ENCODE measurements at regions not wholly inside any gene's neighbourhood (a gene's known extent, or its start where the extent isn't known, plus 50 kb on each side); places are given as distances from the start of the nearest gene placed in this dataset.
"Not testable (repeated sequence)": the region's sequence is repeated elsewhere in the genome, so short reads cannot be mapped to it uniquely, and the experiment has no call there.

GRCh38 chr12:115811045-115811444 is 466.4 kb downstream of the MED13L start:
- no peak for DNase-seq (ENCODE audit: low spot score)

DNA sequence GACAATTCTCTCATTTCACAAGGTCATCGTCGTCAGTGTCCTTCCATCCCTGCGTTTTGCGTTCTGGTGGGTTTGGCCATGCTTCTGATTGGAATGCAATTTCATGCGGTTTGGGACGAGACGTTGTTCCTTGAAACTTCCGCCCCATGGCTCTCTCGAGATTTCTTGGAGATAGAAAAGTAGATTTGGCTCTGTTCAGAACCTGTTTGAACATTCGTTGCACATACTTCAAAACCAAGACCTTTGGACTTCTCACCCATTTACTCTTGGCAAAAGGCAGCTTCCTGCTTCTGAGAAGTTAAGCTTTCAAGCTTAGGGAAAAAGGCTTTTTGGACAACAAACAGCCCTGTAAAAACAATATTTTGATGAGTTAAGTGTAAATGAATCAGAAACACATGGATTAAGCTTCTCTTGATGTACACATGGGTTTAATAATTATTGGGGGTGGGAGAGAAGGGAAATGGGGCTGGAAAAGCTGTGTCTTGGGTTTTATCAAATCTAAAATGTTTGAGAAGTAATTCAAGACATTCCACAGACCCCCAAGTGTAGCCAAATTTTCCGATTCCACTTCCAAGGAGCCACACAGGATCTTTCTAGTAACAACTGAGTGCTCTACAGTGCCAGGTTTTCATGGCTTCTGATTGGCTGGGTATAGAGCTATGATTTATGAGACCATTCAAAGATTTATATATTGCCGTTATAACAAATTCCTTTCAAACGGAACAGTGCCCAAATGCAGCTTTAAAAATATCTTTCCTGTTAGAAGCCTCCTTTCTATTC is 467.2 kb downstream of the MED13L start:
- DNase-seq (ENCODE audit: low spot score): no peak

DNA sequence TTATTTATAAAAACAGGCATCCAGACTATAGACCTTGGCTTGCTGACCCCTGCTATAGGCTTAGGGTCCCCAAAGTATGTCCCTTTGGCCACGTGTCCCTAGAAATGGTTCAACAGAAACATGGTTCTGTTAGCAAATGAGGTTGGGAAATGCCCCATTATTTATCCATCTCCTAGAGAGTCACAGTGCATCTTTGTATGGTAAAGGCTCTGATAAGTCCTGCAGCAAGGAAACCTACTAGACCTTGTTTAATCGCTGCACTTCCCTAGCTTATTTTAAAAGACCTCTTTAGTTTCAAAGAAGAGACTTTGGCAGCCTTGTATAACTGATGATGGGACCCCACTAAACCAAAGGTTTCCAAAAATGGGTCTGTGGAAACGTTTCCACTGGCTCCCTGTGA is 471.5 kb downstream of the MED13L start:
- no peak for DNase-seq (ENCODE audit: low spot score)

DNA sequence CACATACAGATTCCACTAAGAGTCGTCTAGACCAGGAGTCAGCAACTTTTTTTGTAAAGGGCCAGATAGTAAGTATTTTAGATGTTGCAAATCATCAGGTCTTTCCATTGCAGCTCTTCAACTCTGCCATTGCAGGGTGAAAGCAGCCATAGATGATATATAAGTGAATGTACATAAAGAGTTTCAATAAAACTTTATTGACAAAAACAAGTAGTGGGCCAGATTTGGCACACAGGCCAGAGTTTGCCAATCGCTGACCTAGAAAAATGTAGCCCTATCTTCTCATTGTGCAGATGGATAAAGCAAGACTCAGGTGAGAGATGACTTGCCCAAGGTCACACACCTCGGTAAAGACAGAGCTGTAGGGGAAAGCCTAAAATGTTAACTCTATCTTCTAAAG is 474.7 kb downstream of the MED13L start:
- no peak for DNase-seq (ENCODE audit: low spot score)

DNA sequence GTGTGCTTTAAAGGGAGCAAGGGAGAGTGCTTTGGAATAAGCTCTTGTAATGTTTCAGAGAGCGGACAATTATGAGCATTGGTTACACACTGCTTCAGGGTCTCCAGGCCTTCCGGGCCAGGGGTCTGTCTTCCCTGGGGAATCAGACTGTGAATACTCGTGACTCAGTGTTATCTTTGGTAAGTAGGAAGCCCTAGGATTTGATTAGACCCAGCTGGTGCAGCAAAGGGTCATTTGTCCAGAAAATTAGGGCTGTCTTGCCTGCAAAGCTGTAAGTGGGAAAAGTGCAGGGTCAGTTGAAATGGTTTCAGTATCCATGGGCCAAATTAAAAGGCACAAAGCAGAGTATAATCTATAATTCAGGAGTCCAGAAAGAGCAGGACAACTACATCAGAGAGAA is 475.6 kb downstream of the MED13L start:
- DNase-seq (ENCODE audit: low spot score): no peak

DNA sequence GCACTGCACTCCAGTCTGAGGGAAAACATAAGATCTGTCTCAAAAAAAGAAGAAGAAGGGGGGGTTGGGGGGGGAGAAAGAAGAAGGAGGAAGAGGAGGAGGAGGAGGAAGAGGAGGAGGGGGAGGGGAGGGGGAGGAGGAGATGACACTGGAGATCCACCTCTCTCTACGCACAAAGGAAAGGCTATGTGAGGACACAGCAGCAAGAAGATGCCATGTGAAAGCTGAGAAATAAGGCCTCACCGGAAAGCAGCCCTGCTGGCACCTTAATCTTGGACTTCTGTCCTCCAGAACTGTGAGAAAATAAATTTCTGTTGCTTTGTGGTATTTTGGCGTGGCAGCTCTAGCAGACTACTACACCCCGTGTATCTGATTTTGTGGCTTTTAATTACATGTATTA is 477.9 kb downstream of the MED13L start:
- DNase-seq (ENCODE audit: low spot score): no peak

DNA sequence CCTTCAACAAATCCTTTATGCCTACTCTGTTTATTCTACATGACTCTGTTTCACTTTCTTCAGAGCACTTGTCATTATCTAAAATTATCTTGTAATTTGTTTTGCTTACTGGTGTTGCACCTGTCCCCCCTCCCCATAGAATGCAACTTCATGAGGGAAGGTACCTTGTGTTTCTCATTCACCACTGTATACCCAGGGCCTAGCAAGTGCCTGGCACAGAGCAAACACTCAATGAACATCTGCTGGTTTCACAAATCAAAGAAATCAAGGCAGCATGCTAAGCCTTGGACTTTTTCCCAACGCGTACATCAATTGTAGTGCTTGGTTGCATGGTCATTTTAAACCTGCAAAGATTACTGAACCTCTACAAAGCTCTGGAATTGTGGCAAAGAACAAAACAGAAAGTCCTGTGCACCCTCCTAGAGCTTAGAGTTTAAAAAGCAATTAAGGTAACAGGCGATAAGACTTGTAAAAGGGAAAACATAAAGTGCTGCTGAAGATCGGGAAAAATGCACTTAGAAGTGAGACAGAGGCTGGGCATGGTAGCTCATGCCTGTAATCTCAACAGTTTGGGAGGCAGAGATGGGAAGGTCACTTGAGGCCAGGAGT is 479.1 kb downstream of the MED13L start:
- no peak for DNase-seq (ENCODE audit: low spot score)

- DNase-seq (ENCODE audit: low spot score): no peak
Observed at GRCh38 chr12:115794659-115795081, 482.8 kb downstream of the MED13L start.

DNA sequence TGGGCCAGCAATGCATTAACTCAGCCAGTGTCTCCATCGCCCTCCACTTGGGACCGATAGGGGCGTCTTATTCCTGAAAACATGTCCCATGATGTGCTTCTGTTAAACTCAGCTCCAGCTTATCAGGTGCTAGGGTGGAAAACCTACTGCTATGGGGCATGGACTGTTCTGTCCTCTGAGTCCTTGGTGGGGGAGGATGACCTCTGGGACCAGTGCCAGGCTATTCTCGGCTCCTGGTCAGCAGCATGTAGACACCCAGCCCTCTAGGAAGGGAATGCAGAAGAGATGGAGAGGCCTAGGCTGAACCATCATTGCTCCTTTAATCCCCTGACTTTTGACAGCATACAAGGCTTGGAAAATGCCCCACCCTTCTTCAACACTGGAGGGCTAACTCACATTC is 486.2 kb downstream of the MED13L start:
- DNase-seq (ENCODE audit: low spot score): no peak

DNA sequence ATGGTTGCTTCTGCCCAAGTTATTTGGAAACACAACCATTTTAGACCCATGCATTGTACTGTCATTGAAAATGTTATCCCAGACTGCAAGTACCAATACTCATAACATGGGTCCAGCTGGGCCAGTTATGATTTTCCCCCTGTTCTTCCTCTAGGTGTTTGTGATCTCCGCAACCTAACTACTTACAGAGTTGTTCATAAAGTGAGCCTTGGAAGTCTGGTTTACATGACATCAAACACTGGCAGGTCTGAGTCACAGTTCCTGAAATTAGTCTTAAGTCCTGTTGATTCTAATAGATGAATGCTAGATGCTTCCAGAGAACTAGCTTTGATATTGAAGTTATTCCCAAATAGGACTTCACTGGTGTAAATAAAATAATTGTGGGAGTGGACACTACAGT is 487.0 kb downstream of the MED13L start:
- DNase-seq (ENCODE audit: low spot score): no peak

DNA sequence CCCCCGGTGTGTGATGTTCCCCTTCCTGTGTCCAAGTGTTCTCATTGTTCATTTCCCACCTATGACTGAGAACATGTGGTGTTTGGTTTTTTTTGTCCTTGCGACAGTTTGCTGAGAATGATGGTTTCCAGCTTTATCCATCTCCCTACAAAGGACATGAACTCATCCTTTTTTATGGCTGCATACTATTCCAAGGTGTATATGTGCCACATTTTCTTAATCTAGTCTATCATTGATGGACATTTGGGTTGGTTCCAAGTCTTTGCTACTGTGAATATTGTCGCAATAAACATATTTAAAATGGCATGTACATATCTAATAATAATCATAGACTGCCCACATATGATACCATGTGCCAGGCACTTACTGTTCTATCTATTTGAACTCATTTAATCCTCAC is 491.0 kb downstream of the MED13L start:
- not testable (repeated sequence) for DNase-seq (ENCODE audit: low spot score)

GRCh38 chr12:115785548-115785947 is 491.9 kb downstream of the MED13L start:
- no peak for DNase-seq (ENCODE audit: low spot score)

- DNase-seq (ENCODE audit: low spot score): no peak
Observed at GRCh38 chr12:115776399-115776798, 501.1 kb downstream of the MED13L start.

- DNase-seq (ENCODE audit: low spot score): no peak
Observed at GRCh38 chr12:115774148-115774895, 503.2 kb downstream of the MED13L start.

DNA sequence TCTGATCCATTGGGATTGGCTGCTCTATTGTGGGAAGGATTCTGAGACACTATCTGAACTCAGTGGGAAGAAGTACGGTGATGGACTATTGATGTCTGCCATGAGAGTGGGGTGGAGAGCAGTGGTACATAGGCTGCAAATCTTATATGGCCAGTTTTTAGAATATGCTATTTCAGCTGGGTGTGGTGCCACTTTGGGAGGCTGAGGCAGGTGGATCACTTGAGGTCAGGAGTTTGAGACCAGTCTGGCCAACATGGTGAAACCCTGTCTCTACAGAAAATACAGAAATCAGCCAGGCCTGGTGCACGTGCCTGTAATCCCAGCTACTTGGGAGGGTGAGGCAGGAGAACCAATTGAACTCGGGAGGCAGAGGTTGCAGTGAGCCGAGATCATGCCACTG is 505.9 kb downstream of the MED13L start:
- DNase-seq (ENCODE audit: low spot score): no peak

GRCh38 chr12:115771065-115771464 is 506.4 kb downstream of the MED13L start:
- DNase-seq (ENCODE audit: low spot score): no peak

GRCh38 chr12:115770643-115771042 is 506.9 kb downstream of the MED13L start:
- no peak for DNase-seq (ENCODE audit: low spot score)

- DNase-seq (ENCODE audit: low spot score): no peak
Observed at GRCh38 chr12:115767916-115768315, 509.6 kb downstream of the MED13L start.

DNA sequence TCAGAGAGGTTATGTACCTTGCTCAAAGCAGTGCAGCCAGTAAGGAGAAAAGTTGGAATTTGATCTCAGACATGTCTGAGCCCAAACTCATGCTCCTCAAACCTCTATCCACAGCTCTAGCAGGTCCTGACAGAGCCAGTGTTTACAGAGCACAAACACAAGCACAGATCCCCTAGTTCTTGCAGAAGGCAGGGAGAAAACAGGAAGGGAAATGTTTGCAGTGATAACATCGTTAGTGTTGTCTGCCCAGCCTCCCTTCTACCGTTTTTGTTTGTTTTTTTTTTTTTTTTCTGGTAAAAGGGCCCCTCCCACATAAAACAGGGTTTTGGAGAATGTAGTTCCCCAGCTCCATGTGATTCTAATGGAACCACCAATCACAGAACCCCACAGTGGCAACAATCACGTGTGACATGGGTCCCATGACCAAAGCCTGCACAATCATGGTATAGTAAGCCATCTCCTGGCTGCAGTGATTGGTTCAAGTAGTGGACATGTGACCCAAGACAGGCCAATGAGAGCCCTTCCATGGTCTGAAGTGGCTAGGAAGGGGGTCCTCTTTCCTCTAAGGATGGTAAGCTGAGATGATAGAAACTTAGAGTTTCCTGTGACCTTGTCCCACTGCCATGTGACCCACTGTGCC is 513.4 kb downstream of the MED13L start:
- no peak for DNase-seq (ENCODE audit: low spot score)

DNA sequence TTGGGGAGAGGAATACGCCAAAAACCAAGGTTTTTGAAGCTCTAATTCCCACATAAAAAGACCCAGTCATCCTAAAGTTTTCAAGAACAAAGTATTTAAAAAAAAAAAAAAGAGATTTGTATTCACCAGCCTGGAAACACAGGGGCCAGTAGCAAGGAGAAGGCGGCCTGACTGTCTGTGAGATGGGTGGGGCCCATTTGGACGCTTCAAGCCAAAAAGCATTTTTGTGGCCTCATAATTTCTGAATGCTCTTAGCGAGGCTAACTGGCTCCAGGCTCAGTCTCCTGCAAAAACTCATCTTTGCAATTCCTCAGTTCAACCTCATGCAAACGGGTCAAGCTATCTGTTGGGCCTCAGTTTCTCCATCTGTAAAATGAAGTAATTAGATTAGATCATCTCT is 514.1 kb downstream of the MED13L start:
- DNase-seq (ENCODE audit: low spot score): no peak

GRCh38 chr12:115762936-115763335 is 514.6 kb downstream of the MED13L start:
- no peak for DNase-seq (ENCODE audit: low spot score)

DNA sequence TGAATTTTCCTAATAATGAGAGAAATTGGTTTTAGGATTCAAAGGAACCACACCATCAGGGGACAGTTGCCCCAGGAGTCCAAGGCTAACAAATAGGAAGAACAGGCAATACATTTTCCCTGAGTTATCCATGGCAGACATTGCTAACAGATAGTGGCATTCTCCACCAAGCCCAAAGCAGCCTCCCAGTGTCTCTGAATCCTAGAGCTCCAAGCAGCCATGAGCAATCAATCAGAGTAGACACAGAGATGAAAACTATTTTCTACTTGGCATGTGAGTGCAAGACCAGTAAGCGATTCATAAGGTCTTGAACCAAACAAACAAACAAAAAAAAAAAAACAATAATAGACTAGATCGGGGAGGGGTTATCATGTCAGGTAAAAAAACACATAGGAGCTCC is 515.7 kb downstream of the MED13L start:
- DNase-seq (ENCODE audit: low spot score): no peak

Data from mesenteric fat pad (tissue), 1 donor.